ENCODE measurements at regions not wholly inside any gene's neighbourhood (a gene's known extent, or its start where the extent isn't known, plus 50 kb on each side); places are given as distances from the start of the nearest gene placed in this dataset.

DNA sequence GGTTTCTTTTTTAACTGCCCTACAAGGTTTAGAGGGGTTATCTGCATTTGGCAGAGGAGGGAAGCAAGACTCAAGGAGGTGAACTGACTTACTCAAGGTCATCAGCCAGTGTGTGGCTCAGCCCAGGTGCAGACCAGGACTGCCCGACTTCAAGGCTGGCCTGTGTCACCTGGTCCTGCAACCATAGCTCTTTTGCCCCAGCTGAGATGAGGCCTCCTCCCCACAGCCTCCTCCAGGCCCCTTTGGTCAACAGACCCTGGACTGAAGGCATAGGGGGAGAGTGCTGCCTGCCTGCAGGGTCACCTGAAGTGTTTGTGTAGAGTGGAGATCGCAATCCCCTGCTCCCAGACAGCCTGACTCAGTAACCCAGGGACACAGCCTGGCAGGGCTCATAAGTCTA is 168.5 kb upstream of the GLI2 start:
- no peak for DNase-seq (ENCODE audit: low read depth)

DNA sequence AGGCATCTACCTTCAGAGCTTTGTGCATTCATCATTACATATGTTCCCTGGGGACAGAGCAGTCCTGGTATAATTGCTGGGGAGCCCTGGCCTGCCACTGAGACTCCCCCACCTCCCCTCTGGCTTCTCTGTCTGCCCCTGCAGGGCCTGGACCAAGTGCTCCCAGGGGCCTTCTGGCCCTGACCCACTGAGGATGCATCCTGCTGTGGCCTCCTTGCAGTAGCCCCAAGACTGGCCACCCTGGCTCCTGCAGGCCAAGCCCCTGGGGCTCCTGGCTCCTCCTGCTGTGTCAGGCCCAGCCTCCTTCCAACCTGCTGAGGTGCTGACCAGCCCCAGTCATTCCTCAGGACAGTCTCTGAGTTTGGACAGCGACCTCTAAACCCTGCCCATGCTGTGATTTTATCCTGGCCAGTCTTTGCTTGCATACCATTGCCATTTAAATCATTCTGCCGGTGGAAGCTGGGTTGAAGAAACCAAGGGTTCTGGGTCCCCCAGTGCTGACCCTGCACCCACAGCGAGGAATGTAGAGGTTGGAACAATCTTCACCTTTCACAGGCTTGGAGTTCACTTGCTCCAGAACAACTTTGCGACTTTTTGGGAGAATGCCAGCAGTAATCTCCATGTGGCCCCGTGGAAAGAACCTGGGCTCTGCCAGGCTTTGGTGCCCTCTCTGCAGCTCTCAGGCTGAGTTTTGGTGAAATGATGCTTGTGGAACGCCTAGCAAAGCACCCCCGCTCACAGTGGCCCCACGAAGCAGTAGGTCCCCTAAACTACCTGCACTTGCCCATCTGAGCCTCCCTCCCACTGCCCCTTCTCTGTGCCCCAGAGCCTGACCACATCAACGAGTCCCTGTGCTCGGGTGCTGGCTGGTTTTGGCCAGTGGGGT is 167.3 kb upstream of the GLI2 start:
- no peak for DNase-seq (ENCODE audit: low read depth)

DNA sequence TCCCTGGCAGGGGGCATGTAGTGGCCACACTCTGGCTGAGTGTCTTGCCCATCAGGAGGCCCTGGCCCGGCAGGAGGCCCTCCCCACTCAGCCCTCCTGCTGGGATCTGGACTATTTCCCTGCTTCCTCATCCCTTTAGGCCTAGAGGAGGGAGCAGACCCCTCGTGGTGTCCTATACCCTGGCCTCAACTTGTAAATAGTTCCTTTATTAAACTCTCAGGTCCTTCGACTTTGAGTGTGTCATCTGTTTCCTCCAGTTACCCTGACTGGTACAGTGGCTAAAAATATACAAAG is 166.7 kb upstream of the GLI2 start:
- DNase-seq (ENCODE audit: low read depth), result no peak

GRCh38 chr2:120570001-120570400 is 165.7 kb upstream of the GLI2 start:
- no peak for DNase-seq (ENCODE audit: low read depth)

GRCh38 chr2:120570546-120570945 is 165.1 kb upstream of the GLI2 start:
- no peak for DNase-seq (ENCODE audit: low read depth)

GRCh38 chr2:120571015-120571728 is 164.5 kb upstream of the GLI2 start:
- DNase-seq (ENCODE audit: low read depth), result no peak

DNA sequence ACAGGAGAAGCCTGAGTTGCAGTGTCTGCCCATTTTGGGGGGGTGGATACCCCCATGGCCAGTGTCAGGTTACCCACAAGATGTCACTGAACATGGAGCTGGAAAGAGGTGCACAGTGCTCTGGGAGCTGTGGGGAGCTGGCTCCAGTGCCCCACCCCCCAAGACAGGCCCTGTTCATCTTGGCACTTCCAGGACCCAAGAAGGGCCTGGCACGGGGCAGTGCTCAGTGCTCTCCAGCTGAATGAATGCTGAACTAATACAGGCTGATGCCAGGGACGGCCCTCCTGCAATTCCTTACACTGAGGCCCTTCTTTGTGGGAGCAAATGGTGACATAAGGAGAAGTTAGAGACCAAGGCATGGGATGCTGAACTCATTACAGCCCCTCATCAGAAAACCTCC is 163.4 kb upstream of the GLI2 start:
- no peak for DNase-seq (ENCODE audit: low read depth)

DNA sequence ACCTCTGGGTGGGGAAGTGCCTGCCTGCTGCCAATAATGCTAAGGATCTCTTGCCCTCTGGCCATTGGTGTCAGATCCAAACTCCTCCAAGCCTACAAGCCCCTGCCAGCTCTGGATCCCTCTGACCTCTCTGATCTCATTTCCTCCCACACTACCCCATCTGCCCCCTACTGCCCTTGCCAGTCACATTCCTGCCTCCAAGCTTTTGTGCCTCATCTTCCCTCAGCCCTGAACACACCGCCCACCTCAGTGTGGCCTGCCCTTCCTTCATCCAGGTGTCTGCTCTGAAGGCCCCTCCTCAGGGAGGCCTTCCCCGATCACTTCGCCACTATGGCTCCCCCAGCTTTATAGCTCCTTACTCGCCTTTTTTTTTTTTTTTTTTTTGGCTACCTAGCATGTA is 161.0 kb upstream of the GLI2 start:
- no peak for DNase-seq (ENCODE audit: low read depth)

DNA sequence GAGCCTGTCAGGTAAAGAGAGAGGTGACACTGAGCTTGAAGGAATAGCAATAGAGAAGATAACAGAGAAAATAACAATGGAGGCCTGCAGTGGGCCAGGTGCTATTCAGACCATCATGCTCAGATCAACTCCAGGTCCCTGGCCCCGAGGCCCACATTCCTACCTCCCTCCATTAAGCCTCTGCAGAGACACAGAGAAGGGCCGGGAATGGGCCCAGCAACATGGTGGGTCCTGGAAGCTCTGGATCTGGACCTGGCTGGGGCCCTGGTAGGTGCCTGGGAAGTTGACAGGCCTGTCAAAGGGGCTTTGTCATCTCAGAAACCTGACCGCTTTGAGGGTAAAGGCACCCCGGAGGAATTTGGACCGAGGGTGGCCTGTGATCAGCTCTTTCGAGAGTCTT is 159.7 kb upstream of the GLI2 start:
- no peak for DNase-seq (ENCODE audit: low read depth)

- peak; percentile 72 for DNase-seq (ENCODE audit: low read depth)
Measured at GRCh38 chr2:120576509-120577474, 158.9 kb upstream of the GLI2 start.

DNA sequence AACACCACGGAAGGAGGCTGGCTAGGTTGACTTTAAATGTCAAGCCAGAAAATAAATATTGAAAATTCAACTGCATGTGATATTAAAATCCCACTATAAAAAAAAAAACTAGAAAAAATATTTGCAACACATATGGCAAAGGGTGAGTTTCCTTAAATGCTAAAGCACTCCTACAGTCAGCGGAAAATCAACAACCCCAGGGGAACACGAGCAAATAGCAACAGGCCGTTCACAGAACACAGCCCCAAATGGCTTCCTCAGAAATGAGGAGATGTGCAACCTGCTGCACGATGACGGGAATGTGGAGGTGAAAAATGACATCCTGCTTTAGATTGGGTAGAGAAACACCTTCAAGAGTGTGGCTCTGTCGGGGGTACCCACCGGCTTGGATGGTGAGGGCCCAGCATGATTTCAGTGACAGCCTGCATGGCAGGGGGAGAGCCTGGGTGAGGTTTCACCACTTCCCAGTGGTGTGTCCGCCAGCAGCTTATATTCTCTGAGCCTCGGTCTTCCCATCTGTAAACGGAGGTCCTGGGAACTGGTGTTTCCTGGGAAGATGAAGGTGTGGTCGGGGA is 157.9 kb upstream of the GLI2 start:
- no peak for DNase-seq (ENCODE audit: low read depth)

GRCh38 chr2:120578576-120579352 is 156.9 kb upstream of the GLI2 start:
- DNase-seq (ENCODE audit: low read depth), result no peak

DNA sequence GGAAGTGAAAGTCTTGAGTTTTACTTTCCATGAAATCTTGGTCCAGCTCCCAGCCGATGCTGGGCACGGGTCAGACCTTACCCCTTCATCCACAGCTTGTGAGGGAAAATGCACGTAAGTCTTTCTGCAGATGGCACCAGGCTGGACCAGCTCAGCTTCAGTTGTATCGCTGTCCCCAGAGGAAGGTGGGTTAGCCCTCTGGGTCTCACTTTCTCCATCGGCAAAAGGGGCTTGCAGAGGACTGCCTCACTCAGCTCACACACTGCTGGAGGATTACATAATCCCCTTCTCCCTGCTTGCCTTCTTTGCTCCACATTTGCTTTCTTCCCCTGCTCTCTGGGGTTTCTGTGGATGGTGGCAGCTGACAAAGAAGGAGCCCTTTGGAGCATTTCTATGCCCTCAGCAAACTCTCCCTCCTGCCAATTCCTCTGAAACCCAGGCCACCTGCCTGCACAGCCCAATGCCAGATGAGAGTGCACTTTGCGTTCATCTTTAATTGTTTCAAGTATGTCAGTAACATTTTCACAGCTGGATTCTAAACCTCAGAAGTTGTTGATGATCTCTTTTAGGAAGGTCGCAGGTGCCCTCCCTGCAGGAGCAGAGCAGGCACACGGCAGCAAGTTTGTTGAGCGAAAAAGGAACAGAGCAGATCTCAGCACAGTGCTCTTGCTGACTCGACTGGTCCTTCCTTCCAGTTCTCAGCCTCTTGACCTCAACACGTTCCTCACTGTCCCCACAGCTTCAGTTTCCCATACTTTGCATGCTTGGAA is 155.6 kb upstream of the GLI2 start:
- DNase-seq (ENCODE audit: low read depth), result no peak

DNA sequence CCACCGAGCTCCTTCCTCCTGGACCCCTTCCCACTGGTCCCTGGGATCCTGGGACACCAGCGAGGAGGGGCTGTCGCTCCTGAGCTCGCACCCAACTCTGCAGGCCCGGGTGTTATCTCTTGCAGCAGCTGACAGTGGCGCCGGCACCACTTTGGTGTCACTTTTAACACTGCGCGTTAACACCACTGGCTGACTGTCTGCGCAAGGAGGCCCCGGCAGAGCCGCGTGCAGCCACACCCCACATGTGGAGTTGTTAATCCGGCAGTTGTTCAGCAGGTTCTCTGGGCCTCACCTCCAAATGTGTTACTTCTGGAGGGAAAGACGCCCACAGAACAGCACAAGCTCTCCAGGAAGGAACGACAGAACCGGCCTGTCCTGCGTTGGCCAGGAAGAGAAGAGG is 155.0 kb upstream of the GLI2 start:
- DNase-seq (ENCODE audit: low read depth), result no peak

DNA sequence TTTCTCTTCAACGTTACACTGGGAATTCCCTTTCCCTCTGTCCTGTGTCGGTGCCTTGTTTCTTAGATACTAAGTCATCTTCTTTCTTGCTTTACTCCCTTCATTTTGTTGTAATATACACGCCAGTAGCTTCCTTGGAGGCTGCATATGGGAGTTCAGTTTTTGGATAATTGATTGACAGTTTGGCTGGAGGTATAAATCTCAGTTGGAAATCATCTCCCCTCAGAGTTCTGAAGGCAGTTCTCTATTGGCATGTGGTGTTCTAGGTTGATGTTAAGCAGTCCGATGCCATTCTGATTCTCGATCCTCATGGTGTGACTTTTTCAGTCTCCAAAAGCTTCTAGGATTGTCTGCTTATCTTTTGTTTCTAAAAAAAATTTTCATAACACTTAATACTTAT is 152.5 kb upstream of the GLI2 start:
- no peak for DNase-seq (ENCODE audit: low read depth)

GRCh38 chr2:120583851-120584570 is 151.7 kb upstream of the GLI2 start:
- DNase-seq (ENCODE audit: low read depth), result no peak

DNA sequence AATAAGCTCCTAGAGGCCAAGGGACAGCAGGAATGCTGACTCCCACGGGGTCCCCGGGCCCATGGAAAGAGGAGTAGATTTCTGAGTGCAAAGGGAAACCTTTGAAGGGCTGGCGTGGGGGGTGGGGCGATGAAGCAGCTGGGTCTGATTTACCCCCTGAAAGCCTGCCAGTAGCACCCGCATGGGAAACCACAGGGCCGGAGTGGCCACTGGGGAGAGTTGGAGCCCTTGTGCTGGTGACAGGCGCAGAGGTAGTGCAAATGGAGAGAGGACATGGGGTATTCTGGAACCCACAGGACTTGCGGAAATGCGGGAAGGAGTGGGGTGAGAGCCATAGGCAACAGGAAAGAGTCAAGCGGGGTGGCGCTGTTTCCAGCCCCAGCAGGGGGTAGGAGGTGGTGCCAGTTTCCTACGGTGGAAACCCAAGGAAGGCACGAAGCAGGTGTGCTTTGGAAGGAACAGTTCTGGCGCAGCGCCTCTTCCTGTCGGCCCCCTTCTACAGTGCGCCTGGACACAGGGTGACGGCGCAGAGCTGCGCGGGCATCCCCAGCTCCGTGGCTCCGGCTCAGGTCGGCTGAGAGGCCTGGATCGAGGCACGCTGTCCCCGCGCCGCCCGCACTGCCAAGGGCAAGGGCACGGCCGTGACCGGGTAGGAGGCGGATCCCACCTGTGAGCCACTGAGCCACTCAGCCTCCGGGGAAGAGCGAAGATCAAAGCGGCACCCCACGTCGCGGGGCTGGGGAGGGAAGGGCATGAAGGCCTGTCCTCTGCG is 149.0 kb upstream of the GLI2 start:
- no peak for DNase-seq (ENCODE audit: low read depth)

DNA sequence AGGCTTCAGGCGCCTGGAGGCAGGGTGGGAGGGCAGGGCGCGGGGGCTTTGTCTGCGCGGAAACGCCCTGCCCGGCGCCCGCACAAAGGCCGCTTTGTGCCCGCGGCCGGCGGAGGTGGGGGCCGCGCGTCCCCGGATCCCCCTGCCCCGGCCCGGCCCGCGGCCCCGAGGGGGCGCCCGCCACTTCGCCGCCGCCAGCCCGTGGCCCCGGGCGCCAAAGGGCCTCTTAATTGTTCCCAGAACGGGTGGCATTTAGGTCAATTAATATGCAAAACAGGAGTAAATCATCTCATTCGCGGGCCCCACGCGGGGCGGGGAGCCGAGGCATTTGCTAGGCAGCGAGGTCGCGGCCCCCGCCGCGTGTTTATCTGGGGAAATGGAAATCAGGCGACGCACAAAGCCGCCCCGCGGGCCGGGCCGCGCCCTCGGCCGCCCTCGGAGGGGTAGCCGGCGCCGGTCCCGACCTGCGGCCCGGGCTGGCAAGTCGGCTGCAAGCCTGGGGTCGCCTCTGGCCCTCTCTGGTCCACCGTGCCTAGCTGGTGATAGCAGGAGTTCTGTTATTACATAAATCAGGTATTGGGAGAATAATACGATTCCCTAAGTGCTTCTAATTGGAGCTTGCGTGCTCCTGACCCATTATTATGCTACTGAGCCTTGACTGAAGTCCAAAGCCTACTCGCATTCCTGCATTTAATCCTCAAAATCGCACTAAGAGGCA is 148.2 kb upstream of the GLI2 start:
- no peak for DNase-seq (ENCODE audit: low read depth)

GRCh38 chr2:120587997-120588336 is 147.7 kb upstream of the GLI2 start:
- DNase-seq (ENCODE audit: low read depth), result no peak

All from fibroblast of gingiva (primary cell).